Adrenal gland (tissue), 9 donors: ENCODE measurements at regions not wholly inside any gene's neighbourhood (a gene's known extent, or its start where the extent isn't known, plus 50 kb on each side); places are given as distances from the start of the nearest gene placed in this dataset.

ENCODE experiments used
- DNase-seq, 7 donors: peaks; one replicate each; pipeline ENCODE4 v3.0.0-alpha.2; 2019 to 2020
- H3K27ac ChIP-seq, 5 donors: fragments of 200-600 bp; sonication (generic) in 4 of 5; 1 replicate in 3 of 5; 2 replicates in 2 of 5; pipeline versions ENCODE4 v1.5.1 to v1.8.0; 2016 to 2020; ENCODE audit warnings: mild to moderate bottlenecking in 1 of 5
- H3K27me3 ChIP-seq: fragments of 200-600 bp; 2 replicates; pipeline ENCODE4 v1.8.0; 2021
- H3K36me3 ChIP-seq, 2 donors: fragments of 200-600 bp; replicated peaks in 1 of 2; 1 replicate in 1 of 2; 2 replicates in 1 of 2; pipeline versions ENCODE4 v1.5.1 to v1.8.0; 2018 to 2022
- H3K4me1 ChIP-seq, 2 donors: fragments of 200-600 bp; replicated peaks in 1 of 2; 1 replicate in 1 of 2; 2 replicates in 1 of 2; pipeline versions ENCODE4 v1.5.1 to v1.8.0; 2018 to 2021
- H3K4me3 ChIP-seq, 4 donors: fragments of 200-600 bp; sonication (generic) in 3 of 4; one replicate each; pipeline ENCODE4 v1.5.1; 2016 to 2018
- H3K9me3 ChIP-seq, 3 donors: fragments of 200-600 bp; sonication (generic) in 1 of 3; replicated peaks in 1 of 3; 1 replicate in 2 of 3; 2 replicates in 1 of 3; pipeline versions ENCODE4 v1.5.1 to v1.8.0; 2016 to 2021
- POLR2A ChIP-seq, 2 donors: fragments of 450-650 bp; IDR thresholded peaks; one replicate each; pipeline ENCODE4 v1.6.1; 2017; ENCODE audit warnings: antibody characterized with exemption in 2 of 2, mild to moderate bottlenecking in 2 of 2, moderate library complexity in 1 of 2
- WGBS, 4 donors: extraction: QIAGEN DNeasy Blood & Tissue Kit in 2 of 4; methylation state at CpG; one replicate each; pipeline versions ENCODE4 v1.1.5 to v1.1.7; 2013 to 2017; 5-methylcytosine and 5-hydroxymethylcytosine counted together
- intact Hi-C, 2 donors: fragments of 100-400 bp; cut with DNase I; formaldehyde crosslinking; loops; one replicate each; pipeline versions ENCODE4 v1.14.1 to v1.15.0; 2022 to 2023
- TF ChIP-seq, protein P1 (sequence below), 6 experiments: fragments of 450-650 bp in 4 of 6; fragments of 200-600 bp in 2 of 6; sonication (generic) in 1 of 6; IDR thresholded peaks; 1 replicate in 5 of 6; 2 replicates in 1 of 6; pipeline versions ENCODE4 v1.5.1 to v1.8.0; 2016 to 2021; ENCODE audit warnings: antibody characterized with exemption in 6 of 6, mild to moderate bottlenecking in 2 of 6, moderate library complexity in 1 of 6
- donor health status: healthy with polysubstance abuse.
- donor health status: Bipolar disorder and iron deficiency.
- donor health status: DM: yes; HTN: yes; CAD: no.
- donor health status: DM: no; HTN: no; CAD: no.
- donor health status: DM: no; HTN: no; CAD: no.

GRCh38 chr17:27396045-27396444 is 60.2 kb upstream of the KSR1 start:
- TF ChIP-seq POLR2A (IDR thresholded peaks at IDR 0.05) = no peak
- TF ChIP-seq, protein P1, sequence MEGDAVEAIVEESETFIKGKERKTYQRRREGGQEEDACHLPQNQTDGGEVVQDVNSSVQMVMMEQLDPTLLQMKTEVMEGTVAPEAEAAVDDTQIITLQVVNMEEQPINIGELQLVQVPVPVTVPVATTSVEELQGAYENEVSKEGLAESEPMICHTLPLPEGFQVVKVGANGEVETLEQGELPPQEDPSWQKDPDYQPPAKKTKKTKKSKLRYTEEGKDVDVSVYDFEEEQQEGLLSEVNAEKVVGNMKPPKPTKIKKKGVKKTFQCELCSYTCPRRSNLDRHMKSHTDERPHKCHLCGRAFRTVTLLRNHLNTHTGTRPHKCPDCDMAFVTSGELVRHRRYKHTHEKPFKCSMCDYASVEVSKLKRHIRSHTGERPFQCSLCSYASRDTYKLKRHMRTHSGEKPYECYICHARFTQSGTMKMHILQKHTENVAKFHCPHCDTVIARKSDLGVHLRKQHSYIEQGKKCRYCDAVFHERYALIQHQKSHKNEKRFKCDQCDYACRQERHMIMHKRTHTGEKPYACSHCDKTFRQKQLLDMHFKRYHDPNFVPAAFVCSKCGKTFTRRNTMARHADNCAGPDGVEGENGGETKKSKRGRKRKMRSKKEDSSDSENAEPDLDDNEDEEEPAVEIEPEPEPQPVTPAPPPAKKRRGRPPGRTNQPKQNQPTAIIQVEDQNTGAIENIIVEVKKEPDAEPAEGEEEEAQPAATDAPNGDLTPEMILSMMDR (IDR thresholded peaks at IDR 0.05) = no peak
- no peak for DNase-seq
- 59 to 75% (median 73%) methylated on average over 1 of the region's 1 CpG for WGBS, 4 donors
- Histone ChIP-seq H3K36me3 (no peaks in the 10 kb centered on the region), H3K27ac (no peak overlapping the region), H3K9me3 (no peaks in the 10 kb centered on the region), H3K27me3 (no peaks in the 10 kb centered on the region), H3K4me1 (peaks cover 0 to 4% of the 10 kb centered on the region in 2 donors), H3K4me3 (no peak overlapping the region)
- intact Hi-C loops = no loop called here

DNA sequence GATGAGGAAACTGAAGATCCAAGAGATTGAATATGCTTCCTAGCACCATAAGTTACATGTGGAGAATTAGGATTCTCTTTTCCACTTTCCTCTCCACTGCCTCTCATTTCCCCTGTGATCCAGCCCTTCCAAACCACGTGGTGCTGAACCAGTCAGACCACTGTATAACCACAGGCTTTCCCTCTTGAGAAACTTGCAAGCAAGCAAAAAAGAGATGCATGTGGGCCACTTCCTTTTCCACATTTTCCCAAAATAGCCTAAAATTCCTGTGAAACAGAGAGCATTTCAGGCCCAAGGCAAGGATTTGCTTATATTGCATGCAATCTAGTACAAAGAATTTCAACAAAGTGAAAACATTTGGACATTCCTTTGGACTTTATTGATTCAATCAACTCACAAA is 59.3 kb upstream of the KSR1 start:
- DNase-seq = no peak
- intact Hi-C loops = no loop called here
- WGBS, 4 donors = 32 to 65% (median 38%) methylated on average over 1 of the region's 1 CpG

GRCh38 chr17:27398691-27399090 is 57.6 kb upstream of the KSR1 start:
- Histone ChIP-seq H3K4me1 (peaks cover 0 to 4% of the 10 kb centered on the region in 2 donors), H3K4me3 (no peak overlapping the region), H3K36me3 (no peaks in the 10 kb centered on the region), H3K27ac (no peak overlapping the region), H3K9me3 (no peaks in the 10 kb centered on the region), H3K27me3 (no peaks in the 10 kb centered on the region)
- intact Hi-C loops = no loop called here
- peak in 1 of 7 donors; percentile 11 for DNase-seq
- TF ChIP-seq POLR2A (IDR thresholded peaks at IDR 0.05) = no peak
- 60 to 74% (median 70%) methylated on average over 2 of the region's 2 CpGs for WGBS, 4 donors

More for the DNA sequence above, 59.3 kb upstream of the KSR1 start:
- Histone ChIP-seq H3K27me3 (no peaks in the 10 kb centered on the region), H3K4me3 (no peak overlapping the region), H3K4me1 (peaks cover 0 to 4% of the 10 kb centered on the region in 2 donors), H3K27ac (no peak overlapping the region), H3K36me3 (no peaks in the 10 kb centered on the region), H3K9me3 (no peaks in the 10 kb centered on the region)
- TF ChIP-seq, protein P1 (IDR thresholded peaks at IDR 0.05) = no peak
- no peak for TF ChIP-seq POLR2A (IDR thresholded peaks at IDR 0.05)

DNA sequence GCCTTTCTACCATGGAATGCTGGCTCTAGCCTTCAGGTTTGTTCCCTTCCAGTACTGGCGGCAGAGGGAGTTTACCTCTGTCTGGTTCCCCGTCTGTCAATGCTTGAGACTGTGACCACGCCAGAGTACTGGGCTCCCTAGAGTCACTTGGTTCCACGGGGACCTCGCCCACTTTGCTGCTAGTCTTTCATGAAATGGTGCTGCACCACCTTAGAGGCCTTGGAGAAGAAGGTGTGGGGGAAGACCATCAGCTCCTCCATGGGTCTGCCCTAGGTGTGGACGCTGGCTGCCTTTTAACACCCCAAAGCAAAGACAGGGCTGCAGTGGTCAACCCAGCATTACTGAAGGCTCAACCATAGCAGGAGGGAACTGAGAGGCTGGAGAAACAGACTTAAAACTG is 55.3 kb upstream of the KSR1 start:
- Histone ChIP-seq H3K9me3 (no peaks in the 10 kb centered on the region), H3K27me3 (no peaks in the 10 kb centered on the region), H3K27ac (no peak overlapping the region), H3K4me1 (peaks cover 0 to 4% of the 10 kb centered on the region in 2 donors), H3K36me3 (no peaks in the 10 kb centered on the region), H3K4me3 (no peak overlapping the region)
- intact Hi-C loops = no loop called here
- no peak for TF ChIP-seq POLR2A (IDR thresholded peaks at IDR 0.05)
- TF ChIP-seq, protein P1 (IDR thresholded peaks at IDR 0.05) = no peak
- DNase-seq = peak in 1 of 7 donors; percentile 25
- WGBS, 4 donors = 90 to 98% (median 93%) methylated on average over 5 to 6 of the region's 6 CpGs

GRCh38 chr17:27402943-27403342 is 53.3 kb upstream of the KSR1 start:
- intact Hi-C loops = no loop called here
- Histone ChIP-seq H3K36me3 (no peaks in the 10 kb centered on the region), H3K4me3 (no peak overlapping the region), H3K4me1 (peaks cover 0 to 5% of the 10 kb centered on the region in 2 donors), H3K9me3 (no peaks in the 10 kb centered on the region), H3K27ac (no peak overlapping the region), H3K27me3 (no peaks in the 10 kb centered on the region)
- 91 to 96% (median 95%) methylated on average over 5 of the region's 5 CpGs for WGBS, 4 donors
- no peak for DNase-seq
- TF ChIP-seq, protein P1 (IDR thresholded peaks at IDR 0.05) = no peak
- TF ChIP-seq POLR2A (IDR thresholded peaks at IDR 0.05) = no peak
